SU-DHL-6 (cell line): ENCODE measurements at regions not wholly inside any gene's neighbourhood (a gene's known extent, or its start where the extent isn't known, plus 50 kb on each side); places are given as distances from the start of the nearest gene placed in this dataset.
"Not testable (repeated sequence)": the region's sequence is repeated elsewhere in the genome, so short reads cannot be mapped to it uniquely, and the experiment has no call there.

Source experiments
- H2AFZ ChIP-seq: fragments of 200-600 bp; sonication (generic); 2 replicates; pipeline ENCODE4 v1.6.1; 2014; ENCODE audit warnings: low read depth, mild to moderate bottlenecking, moderate library complexity, mixed read lengths, antibody characterized with exemption, low read length; ENCODE audit not compliant: severe bottlenecking
- H3F3A ChIP-seq: fragments of 200-600 bp; shearing (Covaris generic); 2 replicates; pipeline ENCODE4 v1.6.0; 2016; ENCODE audit warnings: antibody characterized with exemption, mild to moderate bottlenecking; ENCODE audit not compliant: insufficient read depth
- H3K27ac ChIP-seq: fragments of 200-600 bp; sonication (generic); 2 replicates; pipeline ENCODE4 v1.5.1; 2016; ENCODE audit warnings: low read depth, mild to moderate bottlenecking, low read length, moderate library complexity, mixed read lengths
- H3K27me3 ChIP-seq: fragments of 200-600 bp; sonication (generic), shearing (Covaris generic); 2 replicates; pipeline ENCODE4 v1.6.0; 2014; ENCODE audit warnings: mild to moderate bottlenecking, low read length
- H3K36me3 ChIP-seq: fragments of 200-600 bp; sonication (generic); 2 replicates; pipeline ENCODE4 v1.6.1; 2014; ENCODE audit warnings: mild to moderate bottlenecking, low read length, mixed read lengths
- H3K4me2 ChIP-seq: fragments of 300-600, 200-600 bp; shearing (Covaris generic), sonication (generic); 2 replicates; pipeline ENCODE4 v1.6.0; 2014; ENCODE audit warnings: low read length, low read depth, mild to moderate bottlenecking; ENCODE audit not compliant: poor library complexity, severe bottlenecking
- H3K4me3 ChIP-seq: fragments of 200-600 bp; sonication (generic); 2 replicates; pipeline ENCODE4 v1.5.1; 2014; ENCODE audit warnings: antibody characterized with exemption, low read length, mild to moderate bottlenecking, mixed read lengths; ENCODE audit not compliant: insufficient read depth, poor library complexity, severe bottlenecking
- H3K79me2 ChIP-seq: fragments of 200-600 bp; sonication (generic); 2 replicates; pipeline ENCODE4 v1.6.1; 2014; ENCODE audit warnings: mild to moderate bottlenecking, low read length, moderate library complexity; ENCODE audit not compliant: insufficient read depth
- H3K9ac ChIP-seq: fragments of 200-600 bp; sonication (generic); 2 replicates; pipeline ENCODE4 v1.7.0; 2014; ENCODE audit warnings: mild to moderate bottlenecking, low read length
- H3K9me2 ChIP-seq: fragments of 200-600 bp; sonication (generic); replicated peaks from 2 replicates; pipeline ENCODE4 v1.6.1; 2014; ENCODE audit warnings: low read length; ENCODE audit not compliant: insufficient read depth
- H3K9me3 ChIP-seq: fragments of 200-600 bp; sonication (generic); 2 replicates; pipeline ENCODE4 v1.6.1; 2014; ENCODE audit warnings: low read length, mixed read lengths; ENCODE audit not compliant: insufficient read depth
- H4K20me1 ChIP-seq: fragments of 200-600 bp; sonication (generic); 2 replicates; pipeline ENCODE4 v1.6.1; 2014; ENCODE audit warnings: low read depth, mild to moderate bottlenecking, antibody characterized with exemption, low read length, moderate library complexity, mixed read lengths
- EZH2phosphoT487 ChIP-seq: fragments of 200-600 bp; sonication (generic), shearing (Covaris generic); conservative IDR thresholded peaks from 2 replicates; pipeline ENCODE4 v1.6.1; 2018; ENCODE audit warnings: mild to moderate bottlenecking, antibody characterized with exemption, low read length, moderate library complexity, mixed read lengths
- TF ChIP-seq, protein P1 (sequence below): fragments of 200-600 bp; sonication (generic); IDR thresholded peaks from one replicate; pipeline ENCODE4 v1.5.1; 2017; ENCODE audit warnings: antibody characterized with exemption, mild to moderate bottlenecking, low read length, moderate library complexity; ENCODE audit not compliant: insufficient read depth, poor library complexity, severe bottlenecking

DNA sequence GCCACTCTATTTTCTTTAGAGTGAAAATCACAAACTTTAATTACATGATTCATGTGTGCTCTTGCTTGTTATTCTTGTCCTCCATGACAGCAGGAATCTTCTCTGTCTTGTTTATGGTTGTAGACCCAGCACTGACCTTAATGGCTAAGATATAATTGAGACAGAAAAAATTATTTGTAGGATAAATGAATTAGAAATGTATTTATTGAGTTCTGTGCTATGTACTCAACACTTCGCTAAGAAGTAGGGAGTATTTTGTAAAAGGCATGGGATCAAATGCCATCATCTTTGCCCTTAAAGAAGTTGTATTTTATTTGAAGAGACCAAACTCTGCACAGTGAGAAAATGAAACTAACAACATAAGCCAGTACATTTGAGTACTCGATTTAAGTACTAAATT lies 71.2 kb downstream of the CBLN4 start:
- no peaks in the 10 kb centered on the region for H3K9me3 ChIP-seq
- no peaks in the 10 kb centered on the region for H3F3A ChIP-seq
- no peak overlapping the region for H3K9ac ChIP-seq
- no peaks in the 10 kb centered on the region for H3K36me3 ChIP-seq
- no peak overlapping the region for H3K4me2 ChIP-seq
- H4K20me1 ChIP-seq, result no peaks in the 10 kb centered on the region
- H3K27ac ChIP-seq, result no peak overlapping the region
- H3K4me3 ChIP-seq, result no peak overlapping the region
- TF ChIP-seq, protein P1, sequence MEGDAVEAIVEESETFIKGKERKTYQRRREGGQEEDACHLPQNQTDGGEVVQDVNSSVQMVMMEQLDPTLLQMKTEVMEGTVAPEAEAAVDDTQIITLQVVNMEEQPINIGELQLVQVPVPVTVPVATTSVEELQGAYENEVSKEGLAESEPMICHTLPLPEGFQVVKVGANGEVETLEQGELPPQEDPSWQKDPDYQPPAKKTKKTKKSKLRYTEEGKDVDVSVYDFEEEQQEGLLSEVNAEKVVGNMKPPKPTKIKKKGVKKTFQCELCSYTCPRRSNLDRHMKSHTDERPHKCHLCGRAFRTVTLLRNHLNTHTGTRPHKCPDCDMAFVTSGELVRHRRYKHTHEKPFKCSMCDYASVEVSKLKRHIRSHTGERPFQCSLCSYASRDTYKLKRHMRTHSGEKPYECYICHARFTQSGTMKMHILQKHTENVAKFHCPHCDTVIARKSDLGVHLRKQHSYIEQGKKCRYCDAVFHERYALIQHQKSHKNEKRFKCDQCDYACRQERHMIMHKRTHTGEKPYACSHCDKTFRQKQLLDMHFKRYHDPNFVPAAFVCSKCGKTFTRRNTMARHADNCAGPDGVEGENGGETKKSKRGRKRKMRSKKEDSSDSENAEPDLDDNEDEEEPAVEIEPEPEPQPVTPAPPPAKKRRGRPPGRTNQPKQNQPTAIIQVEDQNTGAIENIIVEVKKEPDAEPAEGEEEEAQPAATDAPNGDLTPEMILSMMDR, result no peak
- no peak for TF ChIP-seq EZH2phosphoT487
- H3K79me2 ChIP-seq, result no peaks in the 10 kb centered on the region
- no peaks in the 10 kb centered on the region for H3K27me3 ChIP-seq
- H3K9me2 ChIP-seq, result no peaks in the 10 kb centered on the region
- H2AFZ ChIP-seq, result no peak overlapping the region

DNA sequence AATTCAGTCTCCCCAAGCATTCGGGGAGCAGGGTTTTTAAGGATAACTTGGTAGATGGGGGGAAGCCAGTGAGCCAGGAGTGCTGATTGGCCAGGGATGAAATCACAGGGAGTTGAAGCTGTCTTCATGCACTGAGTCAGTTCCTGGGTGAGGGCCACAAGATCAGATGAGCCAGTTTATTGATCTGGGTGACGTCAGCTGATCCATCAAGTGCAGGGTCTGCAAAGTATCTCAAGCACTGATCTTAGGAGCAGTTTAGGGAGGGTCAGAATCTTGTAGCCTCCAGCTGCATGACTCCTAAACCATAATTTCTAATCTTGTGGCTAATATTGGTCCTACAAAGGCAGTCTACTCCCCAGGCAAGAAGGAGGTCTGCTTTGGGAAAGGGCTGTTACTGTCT lies 74.4 kb downstream of the CBLN4 start:
- not testable (repeated sequence) for H3K27ac ChIP-seq, H2AFZ ChIP-seq, H3K9me3 ChIP-seq, H3K9me2 ChIP-seq, H3K9ac ChIP-seq, H3K4me2 ChIP-seq, H3K36me3 ChIP-seq, H3K79me2 ChIP-seq, H4K20me1 ChIP-seq, H3F3A ChIP-seq, H3K4me3 ChIP-seq, H3K27me3 ChIP-seq

DNA sequence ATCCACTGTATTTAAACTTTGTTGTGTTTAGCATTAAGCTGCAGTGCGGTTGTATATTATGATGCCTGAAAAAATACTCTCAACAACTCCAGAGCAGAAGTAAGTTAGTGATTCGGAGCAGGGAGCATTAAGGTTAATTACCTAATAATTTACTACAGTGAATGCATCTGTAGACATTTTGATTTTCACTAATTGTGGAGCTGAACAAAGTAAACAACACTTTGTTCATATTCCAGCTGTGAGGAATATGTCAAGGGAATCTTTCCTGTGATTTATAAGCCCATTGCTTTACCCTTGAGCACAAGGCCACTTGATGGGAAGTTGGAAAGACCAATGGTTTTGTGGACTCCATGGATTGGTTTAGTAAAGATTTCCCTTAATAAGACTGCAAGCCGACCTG lies 77.1 kb downstream of the CBLN4 start:
- Histone ChIP-seq H3K9ac (no peak overlapping the region), H3K36me3 (no peaks in the 10 kb centered on the region)
- TF ChIP-seq, protein P1, result no peak
- no peak for TF ChIP-seq EZH2phosphoT487

DNA sequence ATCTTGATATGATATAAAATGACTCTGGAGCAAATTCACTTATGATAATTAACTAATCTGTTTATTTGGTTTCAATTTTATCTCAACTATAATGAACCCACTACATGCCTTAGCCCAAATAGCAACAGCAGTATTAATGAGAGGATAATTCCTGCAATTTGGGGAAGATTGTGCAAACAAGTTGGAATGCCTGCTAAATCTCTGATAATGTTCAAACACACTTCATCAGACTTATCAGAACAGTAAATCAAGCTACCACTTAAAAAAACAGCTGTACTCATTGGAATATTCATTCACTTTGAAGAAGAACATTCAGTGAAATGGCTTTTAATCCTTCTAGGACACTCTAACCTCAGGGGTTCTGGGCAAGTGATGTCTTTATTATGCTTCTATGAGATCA lies 85.4 kb downstream of the CBLN4 start:
- Histone ChIP-seq H4K20me1 (no peaks in the 10 kb centered on the region), H3K4me2 (no peak overlapping the region), H3K27ac (no peak overlapping the region), H3K9ac (no peak overlapping the region), H3K9me3 (peaks cover 9% of the 10 kb centered on the region; the same call in 1 of the 2 replicates), H3K36me3 (no peaks in the 10 kb centered on the region), H3F3A (no peaks in the 10 kb centered on the region), H3K4me3 (no peak overlapping the region), H3K9me2 (no peaks in the 10 kb centered on the region), H3K79me2 (no peaks in the 10 kb centered on the region), H2AFZ (no peak overlapping the region), H3K27me3 (no peaks in the 10 kb centered on the region)
- TF ChIP-seq, protein P1, result no peak
- TF ChIP-seq EZH2phosphoT487, result no peak

More for the DNA sequence above, 77.1 kb downstream of the CBLN4 start:
- Histone ChIP-seq H3F3A (no peaks in the 10 kb centered on the region), H3K4me3 (no peak overlapping the region), H3K9me3 (no peaks in the 10 kb centered on the region), H3K79me2 (no peaks in the 10 kb centered on the region), H3K4me2 (no peak overlapping the region), H3K27ac (no peak overlapping the region), H3K27me3 (no peaks in the 10 kb centered on the region), H2AFZ (no peak overlapping the region), H4K20me1 (no peaks in the 10 kb centered on the region), H3K9me2 (no peaks in the 10 kb centered on the region)
